OCI-LY7 (cell line): ENCODE measurements at regions not wholly inside any gene's neighbourhood (a gene's known extent, or its start where the extent isn't known, plus 50 kb on each side); places are given as distances from the start of the nearest gene placed in this dataset. TPM values are rescaled to one million over a fixed set of nuclear protein-coding genes. Genes with fewer than 3 reads are reported as not detected.

Source experiments
- small RNA-seq: library from RNA; depleted of rRNA; stranded (forward); fragments of <200 nt; gene quantifications from one replicate; pipeline ENCODE3, GENCODE V24; 2014

Small RNA genes lying in the stretch of these regions (small RNA-seq; reads per million reads assigned to genes)
- gene AL353803.5: not detected
- not detected for gene RN7SL159P
